ENCODE measurements at regions not wholly inside any gene's neighbourhood (a gene's known extent, or its start where the extent isn't known, plus 50 kb on each side); places are given as distances from the start of the nearest gene placed in this dataset.
"Not testable (repeated sequence)": the region's sequence is repeated elsewhere in the genome, so short reads cannot be mapped to it uniquely, and the experiment has no call there.

GRCh38 chr9:102445906-102446305 lies 549.2 kb upstream of the CYLC2 start:
- no peak for TF ChIP-seq CTCF (IDR thresholded peaks at IDR 0.05)
- Histone ChIP-seq H3K9me3 (peaks cover 0 to 8% (median 0%) of the 10 kb centered on the region in 3 donors), H3K27me3 (no peaks in the 10 kb centered on the region), H3K27ac (no peak overlapping the region), H3K36me3 (no peaks in the 10 kb centered on the region), H3K4me1 (no peaks in the 10 kb centered on the region), H3K4me3 (no peak overlapping the region)
- intact Hi-C loops (cut with DNase I; ENCODE audit: low total_unique reads), result no loop called here
- no peak for DNase-seq

GRCh38 chr9:102445181-102445747 lies 549.9 kb upstream of the CYLC2 start:
- no peak for DNase-seq

GRCh38 chr9:102439583-102439982 lies 555.5 kb upstream of the CYLC2 start:
- no peak overlapping the region for H3K4me3 ChIP-seq
- H3K36me3 ChIP-seq, result no peaks in the 10 kb centered on the region
- TF ChIP-seq CTCF (IDR thresholded peaks at IDR 0.05), result no peak
- no peak for DNase-seq
- no peaks in the 10 kb centered on the region for H3K4me1 ChIP-seq
- intact Hi-C loops (cut with DNase I; ENCODE audit: low total_unique reads), result no loop called here
- H3K27ac ChIP-seq, result no peak overlapping the region
- no peaks in the 10 kb centered on the region for H3K9me3 ChIP-seq
- no peaks in the 10 kb centered on the region for H3K27me3 ChIP-seq

More at GRCh38 chr9:102445181-102445747, 549.9 kb upstream of the CYLC2 start:
- Histone ChIP-seq H3K9me3 (peaks cover 0 to 8% (median 0%) of the 10 kb centered on the region in 3 donors), H3K27me3 (no peaks in the 10 kb centered on the region), H3K27ac (no peak overlapping the region), H3K4me3 (no peak overlapping the region), H3K36me3 (no peaks in the 10 kb centered on the region), H3K4me1 (no peaks in the 10 kb centered on the region)
- no peak for TF ChIP-seq CTCF (IDR thresholded peaks at IDR 0.05)
- intact Hi-C loops (cut with DNase I; ENCODE audit: low total_unique reads), result no loop called here

GRCh38 chr9:102436599-102436998 lies 558.5 kb upstream of the CYLC2 start:
- DNase-seq; intact Hi-C loops (cut with DNase I; ENCODE audit: low total_unique reads); H3K4me3 ChIP-seq; H3K36me3 ChIP-seq; H3K27me3 ChIP-seq; H3K9me3 ChIP-seq; H3K27ac ChIP-seq; H3K4me1 ChIP-seq: not testable (repeated sequence)

DNA sequence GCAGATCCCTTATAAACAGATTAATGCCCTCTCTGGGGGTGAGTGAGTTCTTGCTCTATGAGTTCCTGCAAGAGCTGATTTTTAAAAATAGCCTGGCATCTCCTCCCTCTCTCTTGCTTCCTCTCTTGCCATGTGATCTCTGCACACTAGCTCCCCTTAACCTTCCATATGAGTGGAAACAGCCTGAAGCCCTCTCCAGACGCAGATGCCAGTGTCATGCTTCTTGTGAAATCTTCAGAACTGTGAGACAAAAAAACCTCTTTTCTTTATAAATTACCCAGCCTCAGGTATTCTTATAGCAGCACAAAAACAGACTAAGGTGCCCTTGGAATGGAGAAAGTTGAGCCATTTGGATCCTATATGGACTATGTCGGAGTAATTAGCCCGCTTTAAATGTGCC lies 559.7 kb upstream of the CYLC2 start:
- no peak overlapping the region for H3K4me3 ChIP-seq
- no peak overlapping the region for H3K27ac ChIP-seq
- no peaks in the 10 kb centered on the region for H3K27me3 ChIP-seq
- no peaks in the 10 kb centered on the region for H3K36me3 ChIP-seq
- no peak for TF ChIP-seq CTCF (IDR thresholded peaks at IDR 0.05)
- H3K4me1 ChIP-seq, result no peaks in the 10 kb centered on the region
- no peaks in the 10 kb centered on the region for H3K9me3 ChIP-seq
- DNase-seq, result no peak
- intact Hi-C loops (cut with DNase I; ENCODE audit: low total_unique reads), result no loop called here

DNA sequence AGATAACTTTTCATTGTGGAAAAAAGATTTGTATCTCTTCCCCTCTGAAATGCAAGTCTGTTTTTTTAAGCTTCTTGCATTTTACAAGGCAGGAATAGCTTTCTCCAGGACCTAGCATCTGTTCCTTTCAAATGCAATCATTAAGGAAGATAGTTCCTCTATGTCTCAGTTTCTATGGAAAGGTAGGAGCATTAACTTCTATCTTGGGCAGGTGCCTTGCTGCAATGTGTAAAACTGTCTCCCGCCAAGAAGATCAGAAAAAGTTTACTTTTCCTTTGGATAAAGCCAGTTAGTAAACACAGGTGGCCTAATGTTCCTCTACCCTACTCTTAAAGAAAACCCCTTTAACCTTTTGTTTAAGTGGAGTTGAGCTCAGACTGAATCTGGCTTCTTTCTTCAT lies 560.6 kb upstream of the CYLC2 start:
- Histone ChIP-seq H3K36me3 (no peaks in the 10 kb centered on the region), H3K27me3 (no peaks in the 10 kb centered on the region), H3K4me1 (no peaks in the 10 kb centered on the region), H3K4me3 (no peak overlapping the region), H3K27ac (no peak overlapping the region), H3K9me3 (no peaks in the 10 kb centered on the region)
- intact Hi-C loops (cut with DNase I; ENCODE audit: low total_unique reads), result no loop called here
- DNase-seq, result no peak
- no peak for TF ChIP-seq CTCF (IDR thresholded peaks at IDR 0.05)

Measured in tibial artery (tissue), 4 donors.